HPDE6-E6E7 (cell line): ENCODE measurements at regions not wholly inside any gene's neighbourhood (a gene's known extent, or its start where the extent isn't known, plus 50 kb on each side); places are given as distances from the start of the nearest gene placed in this dataset.
A peak's percentile ranks its signal among the peaks of the same experiment; 100 is the strongest.

Source experiments
- DNase-seq: peaks from one replicate; pipeline ENCODE4 v3.0.0; 2011; ENCODE audit warnings: missing footprints; ENCODE audit errors: extremely low spot score

- DNase-seq: no peak
Observed at GRCh38 chr11:95549301-95549700, 240.3 kb downstream of the FAM76B start.

- DNase-seq: no peak
Observed at GRCh38 chr11:95548416-95548815, 241.2 kb downstream of the FAM76B start.

- no peak for DNase-seq
Observed at GRCh38 chr11:95547976-95548375, 241.6 kb downstream of the FAM76B start.

- no peak for DNase-seq
Observed at GRCh38 chr11:95547186-95547585, 242.4 kb downstream of the FAM76B start.

GRCh38 chr11:95545116-95545875 is 244.3 kb downstream of the FAM76B start:
- DNase-seq: no peak

- DNase-seq: peak; percentile 82
Observed at GRCh38 chr11:95544095-95544856, 245.3 kb downstream of the FAM76B start.

GRCh38 chr11:95542868-95543551 is 246.6 kb downstream of the FAM76B start:
- no peak for DNase-seq

- no peak for DNase-seq
Observed at GRCh38 chr11:95541715-95542114, 247.9 kb downstream of the FAM76B start.

GRCh38 chr11:95536047-95536690 is 253.4 kb downstream of the FAM76B start:
- DNase-seq: no peak

GRCh38 chr11:95534809-95535208 is 254.8 kb downstream of the FAM76B start:
- no peak for DNase-seq

GRCh38 chr11:95534226-95534625 is 255.4 kb downstream of the FAM76B start:
- no peak for DNase-seq

DNA sequence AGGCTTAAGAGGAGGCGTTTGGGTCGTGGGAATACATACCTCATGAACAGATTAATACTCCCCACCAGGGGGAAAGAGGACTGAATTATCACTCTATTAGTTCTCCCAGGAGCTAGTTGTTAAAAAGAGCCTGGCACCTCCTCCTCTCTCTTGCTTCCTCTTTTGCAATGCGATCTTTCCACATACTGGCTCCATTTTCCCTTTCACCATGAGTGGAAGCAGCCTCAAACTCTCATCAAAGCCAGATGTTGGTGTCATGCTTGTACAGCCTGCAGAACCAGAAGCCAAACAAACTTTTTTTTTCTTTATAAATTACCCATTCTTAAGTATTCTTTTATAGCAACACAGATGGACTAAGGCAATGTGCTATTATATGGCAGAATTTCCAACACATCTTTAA is 258.5 kb downstream of the FAM76B start:
- DNase-seq: no peak

DNA sequence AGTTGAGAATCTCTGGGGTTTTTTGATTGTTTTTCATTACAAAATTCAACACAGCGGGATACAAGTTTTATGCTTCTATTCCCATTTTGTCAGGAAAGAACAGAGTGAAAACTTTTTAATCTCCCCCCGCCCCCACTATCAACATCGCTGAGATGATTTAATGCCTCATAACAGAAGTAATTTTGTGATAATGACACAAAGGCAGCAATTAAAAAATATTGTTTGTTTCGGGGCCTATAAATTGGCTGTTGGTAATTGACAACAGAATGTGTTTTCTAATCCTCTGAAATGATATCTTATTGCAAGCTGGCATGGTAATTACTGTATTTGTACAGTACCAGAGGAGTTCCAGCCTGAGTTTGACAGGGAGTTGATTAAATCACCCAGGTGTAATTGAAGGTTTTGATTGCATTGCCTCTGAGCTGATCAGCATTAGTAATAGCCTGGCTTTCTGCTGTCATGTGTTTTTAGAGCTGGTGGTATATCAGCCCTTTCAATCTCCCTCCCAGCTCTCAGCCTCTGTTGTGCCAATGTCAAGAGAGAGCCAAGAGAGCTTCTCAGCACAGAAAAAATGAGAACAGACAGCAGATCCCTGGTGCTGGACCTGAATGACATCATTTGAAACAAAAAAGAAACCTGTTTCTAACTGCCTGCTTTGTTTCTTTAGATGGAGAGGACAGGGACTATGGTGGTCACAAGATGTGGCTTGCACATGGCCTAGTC is 265.1 kb downstream of the FAM76B start:
- DNase-seq: no peak

DNA sequence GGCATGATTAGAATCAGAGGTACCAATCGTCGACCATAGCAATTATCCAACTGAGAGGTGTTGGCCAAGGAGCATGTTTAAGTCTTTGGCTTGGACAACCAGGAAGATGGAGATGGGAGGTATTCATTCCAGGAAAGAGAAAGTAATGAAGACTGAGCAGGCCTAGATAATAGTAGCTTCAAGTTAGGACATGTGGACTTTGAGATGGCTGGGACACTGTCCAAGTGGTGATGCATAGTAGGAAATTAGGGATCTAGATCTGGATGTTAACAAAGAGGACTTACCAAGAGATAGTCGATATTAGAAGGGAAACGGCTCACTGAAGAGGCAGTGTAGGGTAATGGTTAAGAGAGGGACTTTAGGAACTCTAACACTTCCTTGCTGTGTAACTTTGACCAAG is 266.7 kb downstream of the FAM76B start:
- peak; percentile 60 for DNase-seq

- no peak for DNase-seq
Observed at GRCh38 chr11:95521862-95522261, 267.7 kb downstream of the FAM76B start.

DNA sequence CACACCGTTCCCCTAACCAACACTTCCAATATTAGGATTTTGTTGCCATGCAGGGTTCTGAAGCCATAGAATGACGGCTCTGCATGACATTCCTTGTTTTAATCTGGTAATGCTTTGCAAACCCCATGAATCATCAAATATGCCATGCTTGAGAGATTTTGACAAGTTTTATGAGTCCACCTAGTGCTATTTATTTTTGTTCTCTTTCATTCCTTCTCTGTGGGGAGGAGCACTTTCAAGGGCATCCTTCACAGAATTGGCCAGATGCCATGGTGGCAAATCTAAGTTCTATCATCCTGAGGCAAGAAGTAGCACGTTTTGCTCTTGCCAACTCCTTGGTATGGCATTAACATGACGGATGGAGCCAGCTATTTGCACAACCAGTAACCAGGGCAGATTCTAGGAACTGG is 268.4 kb downstream of the FAM76B start:
- peak; percentile 61 for DNase-seq

DNA sequence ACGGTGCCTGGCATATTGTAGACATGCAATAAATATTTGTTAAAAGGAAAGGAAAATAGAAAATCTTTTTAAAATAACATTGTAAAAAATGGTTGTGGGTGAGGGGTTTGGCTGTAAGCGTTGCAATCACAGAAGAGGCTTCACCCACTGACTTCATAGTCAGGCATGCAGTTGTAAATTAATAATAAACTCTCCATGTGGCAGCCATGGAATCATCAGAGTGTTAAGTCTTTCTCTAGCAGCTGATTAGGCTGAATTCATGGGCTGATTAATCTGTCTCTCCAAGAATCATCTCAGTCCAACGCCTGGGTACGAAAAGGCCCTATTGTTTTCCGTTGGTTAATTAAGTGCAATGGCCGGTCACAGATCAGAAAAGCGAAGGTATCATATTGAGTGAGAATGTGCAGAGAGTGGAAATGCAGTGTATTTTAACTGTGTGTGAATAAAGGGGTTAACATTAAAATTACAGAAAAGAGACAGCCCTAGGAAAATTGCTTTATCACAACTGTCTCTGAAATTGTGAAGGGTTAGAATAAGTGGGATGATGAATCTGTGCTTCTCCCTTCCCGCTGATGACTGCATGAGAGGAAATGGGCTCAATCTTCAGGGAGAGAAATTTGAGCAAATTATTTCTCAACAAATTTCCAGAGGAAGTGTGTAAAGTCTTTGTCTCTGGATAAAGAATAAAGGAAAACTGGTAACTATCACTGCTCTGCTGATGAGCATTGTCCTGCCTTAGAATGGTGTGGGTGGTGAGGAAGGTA is 269.0 kb downstream of the FAM76B start:
- no peak for DNase-seq

DNA sequence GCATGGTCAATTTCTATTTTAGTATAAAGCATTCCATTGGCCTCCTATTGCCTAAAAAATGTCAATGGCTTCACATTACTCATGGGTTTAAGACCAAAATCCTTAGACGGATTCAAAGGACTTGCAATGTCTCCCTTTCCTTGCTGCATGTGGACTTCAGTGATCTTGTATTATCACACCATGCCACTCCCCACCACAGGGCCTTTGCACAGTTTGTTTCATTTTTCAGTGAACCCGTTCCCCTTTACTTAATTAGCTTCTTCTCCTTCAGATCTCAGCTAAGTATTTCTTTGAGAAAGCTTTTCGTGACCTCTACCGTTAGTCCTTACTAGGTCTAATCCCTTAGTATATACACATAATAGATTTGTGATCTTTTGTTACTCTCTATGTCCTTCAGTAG is 269.7 kb downstream of the FAM76B start:
- no peak for DNase-seq

- no peak for DNase-seq
Observed at GRCh38 chr11:95517453-95517852, 272.1 kb downstream of the FAM76B start.

DNA sequence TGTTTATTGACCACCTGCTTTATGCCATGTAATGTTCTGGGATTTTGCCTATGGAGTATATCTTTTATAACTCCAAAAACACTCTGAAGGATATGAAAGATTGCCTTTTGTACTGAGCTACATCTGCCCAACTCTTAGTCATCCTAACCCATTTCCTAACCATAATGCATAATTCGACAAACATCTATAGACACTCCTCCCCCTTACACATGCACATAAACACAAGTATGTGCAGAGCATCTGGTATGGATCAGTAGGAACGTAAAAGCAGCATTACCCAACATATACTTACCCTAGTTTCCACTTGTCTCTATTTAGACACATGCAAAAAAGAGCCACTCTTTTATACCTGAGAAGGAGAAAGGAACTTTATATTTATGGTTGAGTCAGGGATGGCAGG is 272.8 kb downstream of the FAM76B start:
- DNase-seq: peak; percentile 25

- DNase-seq: no peak
Observed at GRCh38 chr11:95516175-95516574, 273.4 kb downstream of the FAM76B start.
